GM12892 (cell line): ENCODE measurements at regions not wholly inside any gene's neighbourhood (a gene's known extent, or its start where the extent isn't known, plus 50 kb on each side); places are given as distances from the start of the nearest gene placed in this dataset.

Experiments used
- DNase-seq: peaks from one replicate; pipeline ENCODE4 v3.0.0; 2011; ENCODE audit not compliant: insufficient read length
- FAIRE-seq: peaks from 2 replicates; lab custom pipeline; 2011; peaks lifted over from hg19 to GRCh38; lab: Jason Lieb, UNC
- POLR2A ChIP-seq: IDR thresholded peaks from 2 replicates; pipeline ENCODE4 v1.6.1; 2011; ENCODE audit warnings: low read depth, low read length, control low read depth
- POLR2AphosphoS5 ChIP-seq: IDR thresholded peaks from 2 replicates; pipeline ENCODE4 v1.6.1; 2011; ENCODE audit warnings: low read depth, low read length, control low read depth
- TAF1 ChIP-seq: IDR thresholded peaks from 2 replicates; pipeline ENCODE4 v1.6.1; 2011; ENCODE audit warnings: low read depth, mild to moderate bottlenecking, control low read depth, low read length, borderline replicate concordance

GRCh38 chr11:91825777-91826176, 398.8 kb upstream of the FAT3 start:
- no peak for FAIRE-seq
- TF ChIP-seq POLR2A: no peak
- TF ChIP-seq TAF1: no peak
- TF ChIP-seq POLR2AphosphoS5: no peak

GRCh38 chr11:91823252-91823830, 401.3 kb upstream of the FAT3 start:
- TF ChIP-seq POLR2AphosphoS5: no peak
- no peak for TF ChIP-seq POLR2A
- no peak for TF ChIP-seq TAF1
- FAIRE-seq (no peak), DNase-seq (no peak)

More at GRCh38 chr11:91825777-91826176, 398.8 kb upstream of the FAT3 start:
- DNase-seq: no peak

GRCh38 chr11:91822805-91823204, 401.8 kb upstream of the FAT3 start:
- no peak for TF ChIP-seq POLR2A
- TF ChIP-seq TAF1: no peak
- TF ChIP-seq POLR2AphosphoS5: no peak
- no peak for FAIRE-seq
- no peak for DNase-seq

- FAIRE-seq (no peak), DNase-seq (no peak)
- no peak for TF ChIP-seq POLR2A
- TF ChIP-seq TAF1: no peak
- TF ChIP-seq POLR2AphosphoS5: no peak
Observed at GRCh38 chr11:91820709-91821108, 403.9 kb upstream of the FAT3 start.

- DNase-seq: no peak
- no peak for TF ChIP-seq POLR2A
- no peak for FAIRE-seq
Observed at GRCh38 chr11:91819777-91820176, 404.8 kb upstream of the FAT3 start.

GRCh38 chr11:91819195-91819594, 405.4 kb upstream of the FAT3 start:
- no peak for FAIRE-seq
- TF ChIP-seq POLR2A: no peak
- no peak for DNase-seq

GRCh38 chr11:91817996-91818395, 406.6 kb upstream of the FAT3 start:
- DNase-seq: no peak
- TF ChIP-seq POLR2AphosphoS5 (no peak), TAF1 (no peak), POLR2A (no peak)

GRCh38 chr11:91813263-91813662, 411.4 kb upstream of the FAT3 start:
- TF ChIP-seq TAF1 (no peak), POLR2A (no peak), POLR2AphosphoS5 (no peak)
- FAIRE-seq (no peak), DNase-seq (no peak)

More at GRCh38 chr11:91817996-91818395, 406.6 kb upstream of the FAT3 start:
- FAIRE-seq: no peak

GRCh38 chr11:91810871-91811270, 413.7 kb upstream of the FAT3 start:
- FAIRE-seq (no peak), DNase-seq (no peak)
- TF ChIP-seq POLR2AphosphoS5 (no peak), POLR2A (no peak), TAF1 (no peak)

GRCh38 chr11:91805293-91805692, 419.3 kb upstream of the FAT3 start:
- DNase-seq (no peak), FAIRE-seq (no peak)
- TF ChIP-seq POLR2AphosphoS5 (no peak), TAF1 (no peak), POLR2A (no peak)

GRCh38 chr11:91804042-91804441, 420.6 kb upstream of the FAT3 start:
- no peak for FAIRE-seq
- TF ChIP-seq POLR2AphosphoS5 (no peak), POLR2A (no peak), TAF1 (no peak)
- no peak for DNase-seq

GRCh38 chr11:91802475-91802874, 422.1 kb upstream of the FAT3 start:
- TF ChIP-seq TAF1 (no peak), POLR2AphosphoS5 (no peak), POLR2A (no peak)
- no peak for FAIRE-seq
- no peak for DNase-seq

- no peak for FAIRE-seq
- TF ChIP-seq POLR2AphosphoS5 (no peak), TAF1 (no peak), POLR2A (no peak)
- DNase-seq: no peak
Observed at GRCh38 chr11:91800208-91800914, 424.3 kb upstream of the FAT3 start.
